Esophagus muscularis mucosa (tissue), 4 donors: ENCODE measurements at regions not wholly inside any gene's neighbourhood (a gene's known extent, or its start where the extent isn't known, plus 50 kb on each side); places are given as distances from the start of the nearest gene placed in this dataset.

ENCODE experiments used
- DNase-seq: peaks from one replicate; pipeline ENCODE4 v3.0.0-alpha.2; 2017; ENCODE audit errors: extremely low spot score
- H3K27ac ChIP-seq, 4 donors: fragments of 200-600 bp; sonication (generic); replicated peaks in 1 of 4; 1 replicate in 3 of 4; 2 replicates in 1 of 4; pipeline ENCODE4 v1.5.1; 2016 to 2019; ENCODE audit warnings: mild to moderate bottlenecking in 1 of 4
- H3K27me3 ChIP-seq, 4 donors: fragments of 200-600 bp; sonication (generic); one replicate each; pipeline versions ENCODE4 v1.5.1 to v1.6.0; 2016 to 2019
- H3K36me3 ChIP-seq, 4 donors: fragments of 200-600 bp; sonication (generic); one replicate each; pipeline ENCODE4 v1.5.1; 2016 to 2019
- H3K4me1 ChIP-seq, 4 donors: fragments of 200-600 bp; sonication (generic); one replicate each; pipeline ENCODE4 v1.5.1; 2016 to 2019
- H3K4me3 ChIP-seq, 4 donors: fragments of 200-600 bp; sonication (generic); 1 replicate in 2 of 4; 2 replicates in 2 of 4; pipeline ENCODE4 v1.5.1; 2016 to 2019; ENCODE audit warnings: mild to moderate bottlenecking in 4 of 4, moderate library complexity in 1 of 4
- H3K9me3 ChIP-seq, 4 donors: fragments of 200-600 bp; sonication (generic); 1 replicate in 3 of 4; 2 replicates in 1 of 4; pipeline ENCODE4 v1.5.1; 2016 to 2019
- EP300 ChIP-seq: sonication (generic); formaldehyde crosslinking; IDR thresholded peaks from one replicate; pipeline ENCODE4 v1.6.1; 2017; ENCODE audit warnings: antibody characterized with exemption
- POLR2A ChIP-seq: fragments of 450-650 bp; IDR thresholded peaks from one replicate; pipeline ENCODE4 v1.6.1; 2017; ENCODE audit warnings: antibody characterized with exemption, moderate library complexity, mild to moderate bottlenecking, low read depth
- POLR2AphosphoS5 ChIP-seq, 2 donors: sonication (generic); formaldehyde crosslinking; IDR thresholded peaks; one replicate each; pipeline ENCODE4 v1.6.1; 2017; ENCODE audit warnings: antibody characterized with exemption in 2 of 2
- WGBS: methylation state at CpG from one replicate; pipeline ENCODE4 v1.1.5; 2018; 5-methylcytosine and 5-hydroxymethylcytosine counted together
- intact Hi-C: fragments of 100-400 bp; cut with DNase I; formaldehyde crosslinking; loops from one replicate; pipeline ENCODE4 v1.15.1; 2023
- TF ChIP-seq, protein P1 (sequence below), 3 experiments: fragments of 200-600 bp in 2 of 3; fragments of 450-650 bp in 1 of 3; sonication (generic) in 2 of 3; IDR thresholded peaks; one replicate each; pipeline ENCODE4 v1.5.1; 2017 to 2019; ENCODE audit warnings: antibody characterized with exemption in 3 of 3, mild to moderate bottlenecking in 2 of 3, moderate library complexity in 1 of 3

- no peaks in the 10 kb centered on the region for H3K9me3 ChIP-seq
- 17% methylated on average over 1 of the region's 1 CpG for WGBS
Measured at GRCh38 chr15:94029495-94029894, 201.9 kb upstream of the MCTP2 start.

GRCh38 chr15:94028809-94029208, 202.6 kb upstream of the MCTP2 start:
- Histone ChIP-seq H3K4me1 (peaks cover 0 to 77% (median 56%) of the 10 kb centered on the region in 4 donors), H3K9me3 (no peaks in the 10 kb centered on the region), H3K27me3 (no peaks in the 10 kb centered on the region), H3K27ac (peak overlapping the region in 1 of 4 donors; percentile 8), H3K4me3 (no peak overlapping the region), H3K36me3 (no peaks in the 10 kb centered on the region)
- no peak for DNase-seq
- intact Hi-C loops, result loop anchor here (10.0 kb wide), 1 partner anchor 56 kb away; no protein-coding TSS in a partner anchor
- WGBS, result 95% methylated on average over 6 of the region's 6 CpGs
- TF ChIP-seq EP300 (no peak), POLR2AphosphoS5 (IDR thresholded peaks at IDR 0.05) (no peak), POLR2A (no peak)

More at GRCh38 chr15:94029495-94029894, 201.9 kb upstream of the MCTP2 start:
- no peak overlapping the region for H3K4me3 ChIP-seq
- no peak for DNase-seq
- no peaks in the 10 kb centered on the region for H3K27me3 ChIP-seq
- no peaks in the 10 kb centered on the region for H3K36me3 ChIP-seq
- intact Hi-C loops, result loop anchor here (10.0 kb wide), 1 partner anchor 55 kb away; no protein-coding TSS in a partner anchor
- no peak for TF ChIP-seq EP300
- TF ChIP-seq POLR2AphosphoS5 (IDR thresholded peaks at IDR 0.05), result no peak
- TF ChIP-seq POLR2A, result no peak
- TF ChIP-seq, protein P1, sequence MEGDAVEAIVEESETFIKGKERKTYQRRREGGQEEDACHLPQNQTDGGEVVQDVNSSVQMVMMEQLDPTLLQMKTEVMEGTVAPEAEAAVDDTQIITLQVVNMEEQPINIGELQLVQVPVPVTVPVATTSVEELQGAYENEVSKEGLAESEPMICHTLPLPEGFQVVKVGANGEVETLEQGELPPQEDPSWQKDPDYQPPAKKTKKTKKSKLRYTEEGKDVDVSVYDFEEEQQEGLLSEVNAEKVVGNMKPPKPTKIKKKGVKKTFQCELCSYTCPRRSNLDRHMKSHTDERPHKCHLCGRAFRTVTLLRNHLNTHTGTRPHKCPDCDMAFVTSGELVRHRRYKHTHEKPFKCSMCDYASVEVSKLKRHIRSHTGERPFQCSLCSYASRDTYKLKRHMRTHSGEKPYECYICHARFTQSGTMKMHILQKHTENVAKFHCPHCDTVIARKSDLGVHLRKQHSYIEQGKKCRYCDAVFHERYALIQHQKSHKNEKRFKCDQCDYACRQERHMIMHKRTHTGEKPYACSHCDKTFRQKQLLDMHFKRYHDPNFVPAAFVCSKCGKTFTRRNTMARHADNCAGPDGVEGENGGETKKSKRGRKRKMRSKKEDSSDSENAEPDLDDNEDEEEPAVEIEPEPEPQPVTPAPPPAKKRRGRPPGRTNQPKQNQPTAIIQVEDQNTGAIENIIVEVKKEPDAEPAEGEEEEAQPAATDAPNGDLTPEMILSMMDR (IDR thresholded peaks at IDR 0.05), result no peak
- peaks cover 0 to 72% (median 50%) of the 10 kb centered on the region in 4 donors for H3K4me1 ChIP-seq
- peak overlapping the region; percentile 8 to 74 (median 48) for H3K27ac ChIP-seq

DNA sequence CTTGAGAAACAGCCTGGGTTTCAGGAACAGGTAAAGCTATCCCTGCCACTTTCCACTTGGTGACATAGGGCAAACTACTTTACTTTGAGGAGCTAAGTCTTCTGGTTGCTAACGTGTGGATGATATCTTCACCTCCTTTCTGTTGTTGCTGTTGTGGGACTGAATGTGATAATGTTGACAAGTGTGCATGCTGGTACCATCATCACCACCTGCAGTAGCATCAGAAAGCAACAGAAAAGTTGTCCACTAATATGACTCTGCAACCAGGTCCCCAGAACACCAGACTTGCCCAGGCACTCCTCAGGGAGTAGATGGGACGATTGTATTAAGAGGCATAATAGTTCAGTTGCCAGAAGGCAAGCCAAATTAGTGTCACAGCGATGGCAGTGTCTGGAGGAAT, 203.2 kb upstream of the MCTP2 start:
- no peak for DNase-seq
- Histone ChIP-seq H3K4me3 (no peak overlapping the region), H3K27ac (peak overlapping the region in 1 of 4 donors; percentile 81), H3K27me3 (no peaks in the 10 kb centered on the region), H3K36me3 (no peaks in the 10 kb centered on the region), H3K9me3 (no peaks in the 10 kb centered on the region), H3K4me1 (peaks cover 0 to 77% (median 63%) of the 10 kb centered on the region in 4 donors)
- whole genome bisulfite sequencing, result 76% methylated on average over 3 of the region's 3 CpGs
- intact Hi-C loops, result loop anchor here (10.0 kb wide), 1 partner anchor 57 kb away; no protein-coding TSS in a partner anchor
- TF ChIP-seq POLR2AphosphoS5 (IDR thresholded peaks at IDR 0.05) (no peak), POLR2A (no peak), EP300 (no peak)
- TF ChIP-seq, protein P1 (IDR thresholded peaks at IDR 0.05), result no peak

DNA sequence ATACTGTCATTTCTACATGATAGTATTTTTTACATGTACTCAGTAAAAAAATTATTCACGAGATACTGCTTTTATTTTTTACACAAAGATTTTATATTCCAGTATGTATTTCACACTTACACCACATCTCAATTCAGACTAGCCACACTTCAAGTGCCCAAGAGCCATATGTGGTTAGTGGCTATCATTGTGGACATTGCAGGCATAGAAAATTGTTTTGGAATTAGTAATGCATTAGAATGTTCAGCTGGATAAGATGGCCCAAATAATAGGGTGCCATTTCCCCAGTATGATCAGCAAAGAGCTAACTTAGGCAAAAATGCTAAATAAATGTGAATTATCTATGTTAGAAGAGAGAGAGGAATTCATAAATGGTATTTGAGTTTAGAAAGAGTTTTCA, 203.8 kb upstream of the MCTP2 start:
- WGBS, result 82% methylated on average over 1 of the region's 1 CpG

More for the DNA sequence above, 203.8 kb upstream of the MCTP2 start:
- Histone ChIP-seq H3K36me3 (no peaks in the 10 kb centered on the region), H3K27ac (peak overlapping the region in 1 of 4 donors; percentile 81), H3K9me3 (no peaks in the 10 kb centered on the region), H3K4me3 (no peak overlapping the region), H3K27me3 (no peaks in the 10 kb centered on the region), H3K4me1 (peaks cover 0 to 77% (median 68%) of the 10 kb centered on the region in 4 donors)
- intact Hi-C loops, result loop anchor here (10.0 kb wide), 1 partner anchor 57 kb away; no protein-coding TSS in a partner anchor
- DNase-seq, result no peak
- TF ChIP-seq, protein P1 (IDR thresholded peaks at IDR 0.05), result no peak
- TF ChIP-seq POLR2AphosphoS5 (IDR thresholded peaks at IDR 0.05) (no peak), POLR2A (no peak), EP300 (no peak)
